H9 (cell line): ENCODE measurements at regions not wholly inside any gene's neighbourhood (a gene's known extent, or its start where the extent isn't known, plus 50 kb on each side); places are given as distances from the start of the nearest gene placed in this dataset.
A peak's percentile ranks its signal among the peaks of the same experiment; 100 is the strongest.

Experiments used
- DNase-seq: peaks from one replicate; pipeline ENCODE4 v3.0.0-alpha.2; 2017
- H2AFZ ChIP-seq: one replicate; pipeline ENCODE4 v1.6.1; 2013; ENCODE audit warnings: mild to moderate bottlenecking, low read length, control low read depth, moderate library complexity
- H2AK5ac ChIP-seq: 2 replicates; pipeline ENCODE4 v1.6.1; 2013; ENCODE audit warnings: low read length, control low read depth, mixed read lengths; ENCODE audit not compliant: insufficient read length
- H2BK120ac ChIP-seq: one replicate; pipeline ENCODE4 v1.6.1; 2013; ENCODE audit warnings: low read depth, mild to moderate bottlenecking, low read length, control low read depth, inconsistent platforms; ENCODE audit not compliant: poor library complexity, severe bottlenecking
- H2BK12ac ChIP-seq: 2 replicates; pipeline ENCODE4 v1.6.1; 2013; ENCODE audit warnings: low read length, control low read depth, mixed read lengths, low read depth; ENCODE audit not compliant: insufficient read length
- H2BK15ac ChIP-seq: 2 replicates; pipeline ENCODE4 v1.6.1; 2013; ENCODE audit warnings: low read depth, low read length, control low read depth
- H2BK20ac ChIP-seq: one replicate; pipeline ENCODE4 v1.6.1; 2013; ENCODE audit warnings: low read depth, mild to moderate bottlenecking, low read length, control low read depth, inconsistent platforms; ENCODE audit not compliant: poor library complexity, severe bottlenecking
- H2BK5ac ChIP-seq: 2 replicates; pipeline ENCODE4 v1.6.1; 2013; ENCODE audit warnings: low read length, control low read depth, mixed read lengths; ENCODE audit not compliant: insufficient read length
- H3K14ac ChIP-seq: 2 replicates; pipeline ENCODE4 v1.6.1; 2013; ENCODE audit warnings: low read length, control low read depth; ENCODE audit not compliant: insufficient read depth
- H3K18ac ChIP-seq: 2 replicates; pipeline ENCODE4 v1.6.1; 2013; ENCODE audit warnings: low read depth, mild to moderate bottlenecking, mixed read lengths, low read length, control low read depth; ENCODE audit not compliant: insufficient read length
- H3K23ac ChIP-seq: 2 replicates; pipeline ENCODE4 v1.6.1; 2013; ENCODE audit warnings: low read length, control low read depth, mixed read lengths, low read depth; ENCODE audit not compliant: insufficient read length
- H3K23me2 ChIP-seq: 2 replicates; pipeline ENCODE4 v1.6.1; 2013; ENCODE audit warnings: low read depth, mild to moderate bottlenecking, mixed read lengths, low read length, control low read depth; ENCODE audit not compliant: insufficient read length, poor library complexity, severe bottlenecking
- H3K27ac ChIP-seq: 2 replicates; pipeline ENCODE4 v1.5.1; 2013; ENCODE audit warnings: low read length, control low read depth, mixed read lengths, low read depth; ENCODE audit not compliant: insufficient read length
- H3K27me3 ChIP-seq: 2 replicates; pipeline ENCODE4 v1.6.1; 2013; ENCODE audit warnings: low read length, control low read depth, inconsistent platforms; ENCODE audit not compliant: insufficient read depth
- H3K4ac ChIP-seq: 2 replicates; pipeline ENCODE4 v1.6.1; 2013; ENCODE audit warnings: low read depth, mild to moderate bottlenecking, control low read depth, inconsistent platforms, low read length, moderate library complexity
- H3K4me1 ChIP-seq: 2 replicates; pipeline ENCODE4 v1.6.1; 2013; ENCODE audit warnings: low read length, control low read depth, inconsistent platforms; ENCODE audit not compliant: insufficient read depth
- H3K4me2 ChIP-seq: 2 replicates; pipeline ENCODE4 v1.6.1; 2013; ENCODE audit warnings: low read length, control low read depth, mixed read lengths; ENCODE audit not compliant: insufficient read length, insufficient read depth
- H3K56ac ChIP-seq: 2 replicates; pipeline ENCODE4 v1.6.1; 2013; ENCODE audit warnings: low read depth, mild to moderate bottlenecking, mixed read lengths, low read length, control low read depth; ENCODE audit not compliant: insufficient read length
- H3K79me1 ChIP-seq: 2 replicates; pipeline ENCODE4 v1.6.1; 2013; ENCODE audit warnings: low read depth, mild to moderate bottlenecking, moderate library complexity, low read length, control low read depth, inconsistent platforms; ENCODE audit not compliant: insufficient read depth, poor library complexity, severe bottlenecking
- H3K79me2 ChIP-seq: 2 replicates; pipeline ENCODE4 v1.6.1; 2013; ENCODE audit warnings: low read length, control low read depth, inconsistent platforms; ENCODE audit not compliant: insufficient read depth
- H3K9ac ChIP-seq: 2 replicates; pipeline ENCODE4 v1.6.1; 2013; ENCODE audit warnings: low read length, control low read depth, mixed read lengths; ENCODE audit not compliant: insufficient read length; ENCODE audit errors: extremely low read depth
- H3K9me3 ChIP-seq: one replicate; pipeline ENCODE4 v1.6.1; 2013; ENCODE audit warnings: low read depth, low read length, inconsistent platforms; ENCODE audit not compliant: control insufficient read depth
- H3T11ph ChIP-seq: one replicate; pipeline ENCODE4 v1.6.1; 2013; ENCODE audit warnings: mild to moderate bottlenecking, low read length, control low read depth, inconsistent platforms
- H4K20me1 ChIP-seq: one replicate; pipeline ENCODE4 v1.6.1; 2013; ENCODE audit not compliant: control insufficient read depth, insufficient read length, insufficient read depth
- H4K5ac ChIP-seq: 2 replicates; pipeline ENCODE4 v1.6.1; 2013; ENCODE audit warnings: low read depth, mild to moderate bottlenecking, mixed read lengths, low read length, control low read depth; ENCODE audit not compliant: insufficient read length
- H4K8ac ChIP-seq: replicated peaks from 2 replicates; pipeline ENCODE4 v1.6.1; 2013; ENCODE audit warnings: low read length, control low read depth, mixed read lengths, low read depth; ENCODE audit not compliant: insufficient read length
- H4K91ac ChIP-seq: 2 replicates; pipeline ENCODE4 v1.6.1; 2013; ENCODE audit warnings: low read depth, mild to moderate bottlenecking, moderate library complexity, mixed read lengths, low read length, control low read depth; ENCODE audit not compliant: insufficient read length
- H3K27ac Mint-ChIP-seq, 3 experiments: 2 replicates in 2 of 3; 3 replicates in 1 of 3; pipeline ENCODE4 v1.8.0; 2020 to 2021; ENCODE audit warnings: mixed read lengths in 3 of 3, mild to moderate bottlenecking in 1 of 3, moderate library complexity in 1 of 3
- H3K27me3 Mint-ChIP-seq: 2 replicates; pipeline ENCODE4 v1.8.0; 2021; ENCODE audit warnings: low read depth, mild to moderate bottlenecking, moderate library complexity, mixed read lengths
- H3K36me3 Mint-ChIP-seq, 3 experiments: 2 replicates in 2 of 3; 3 replicates in 1 of 3; pipeline ENCODE4 v1.8.0; 2020 to 2021; ENCODE audit warnings: low read depth in 3 of 3, mixed read lengths in 3 of 3; ENCODE audit not compliant: insufficient read depth in 1 of 3
- H3K4me1 Mint-ChIP-seq, 2 experiments: 2 replicates each; pipeline ENCODE4 v1.8.0; 2020; ENCODE audit warnings: mixed read lengths in 2 of 2
- H3K4me3 Mint-ChIP-seq, 2 experiments: 2 replicates in 1 of 2; 3 replicates in 1 of 2; pipeline ENCODE4 v1.8.0; 2020 to 2021; ENCODE audit warnings: mild to moderate bottlenecking in 2 of 2, mixed read lengths in 2 of 2, moderate library complexity in 1 of 2
- H3K9me3 Mint-ChIP-seq, 2 experiments: 2 replicates in 1 of 2; 3 replicates in 1 of 2; pipeline ENCODE4 v1.8.0; 2020; ENCODE audit warnings: mild to moderate bottlenecking in 2 of 2, mixed read lengths in 2 of 2, moderate library complexity in 1 of 2
- CTCF ChIP-seq: fragments of 200-600 bp; sonication (generic); conservative IDR thresholded peaks from 3 replicates; pipeline ENCODE4 v1.8.0; 2021; ENCODE audit warnings: antibody characterized with exemption, mild to moderate bottlenecking
- WGBS: extraction: QIAGEN DNeasy Blood & Tissue Kit; methylation state at CpG from one replicate; pipeline ENCODE4 v1.1.7; 2013; ENCODE audit warnings: missing lambda C conversion rate, low lambda C conversion rate, mixed read lengths; ENCODE audit not compliant: insufficient read length; ENCODE audit errors: extremely low coverage; 5-methylcytosine and 5-hydroxymethylcytosine counted together

- Histone ChIP-seq H2BK12ac (no peak overlapping the region), H3K18ac (no peak overlapping the region), H2BK120ac (no peak overlapping the region), H2AK5ac (no peak overlapping the region), H2BK20ac (no peak overlapping the region), H4K5ac (no peak overlapping the region), H2BK5ac (no peak overlapping the region), H3K4ac (no peak overlapping the region), H4K8ac (no peak overlapping the region), H3K56ac (no peak overlapping the region), H3K23me2 (no peaks in the 10 kb centered on the region), H4K91ac (no peak overlapping the region), H3K27ac (no peak overlapping the region), H2BK15ac (no peak overlapping the region), H3K14ac (no peak overlapping the region), H3K4me2 (no peak overlapping the region), H3K79me2 (no peaks in the 10 kb centered on the region), H4K20me1 (no peaks in the 10 kb centered on the region), H3K9me3 (no peaks in the 10 kb centered on the region), H3K4me1 (no peaks in the 10 kb centered on the region), H3T11ph (no peak overlapping the region), H3K9ac (no peak overlapping the region), H3K79me1 (no peaks in the 10 kb centered on the region), H3K27me3 (no peaks in the 10 kb centered on the region), H2AFZ (no peak overlapping the region), H3K23ac (no peak overlapping the region)
- DNase-seq = no peak
- Mint-ChIP-seq H3K4me3 (no peak overlapping the region), H3K27ac (no peak overlapping the region), H3K27me3 (no peaks in the 10 kb centered on the region), H3K36me3 (no peaks in the 10 kb centered on the region), H3K9me3 (peaks cover 0 to 1% of the 10 kb centered on the region in 2 experiments; a peak in 2 of 5 replicates), H3K4me1 (peaks cover 4 to 7% of the 10 kb centered on the region in 2 experiments; a peak in 3 of 4 replicates)
- WGBS = no CpG with 5 or more reads among the region's 5 CpGs
- peak; percentile 17; the same call in 2 of the 3 replicates for TF ChIP-seq CTCF
Measured at GRCh38 chr6:169323221-169323620, 69.6 kb upstream of the THBS2 start.
